GM04504 (cell line): ENCODE measurements at regions not wholly inside any gene's neighbourhood (a gene's known extent, or its start where the extent isn't known, plus 50 kb on each side); places are given as distances from the start of the nearest gene placed in this dataset.

Experiments
- DNase-seq: peaks from one replicate; pipeline ENCODE4 v3.0.0-alpha.2; 2012; ENCODE audit warnings: low read depth

DNA sequence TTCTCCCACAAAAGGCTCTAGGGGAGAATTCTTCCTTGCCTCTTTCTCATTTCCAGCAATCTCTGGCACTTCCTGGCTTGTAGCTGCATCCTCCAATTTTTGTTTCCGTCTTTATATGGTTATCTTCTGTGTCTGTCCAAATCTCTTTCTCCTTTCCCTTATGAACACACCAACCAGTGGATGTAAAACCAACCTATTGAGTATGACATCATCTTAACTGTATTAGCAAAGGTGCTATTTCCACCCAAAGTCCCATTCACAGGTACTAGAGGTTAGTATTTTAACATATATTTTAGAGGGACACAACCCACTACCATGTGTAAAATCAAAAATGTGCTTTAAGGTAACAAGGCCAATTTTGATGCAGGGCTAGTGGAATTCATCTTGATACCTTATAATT lies 129.0 kb downstream of the RAP2A start:
- DNase-seq: no peak

DNA sequence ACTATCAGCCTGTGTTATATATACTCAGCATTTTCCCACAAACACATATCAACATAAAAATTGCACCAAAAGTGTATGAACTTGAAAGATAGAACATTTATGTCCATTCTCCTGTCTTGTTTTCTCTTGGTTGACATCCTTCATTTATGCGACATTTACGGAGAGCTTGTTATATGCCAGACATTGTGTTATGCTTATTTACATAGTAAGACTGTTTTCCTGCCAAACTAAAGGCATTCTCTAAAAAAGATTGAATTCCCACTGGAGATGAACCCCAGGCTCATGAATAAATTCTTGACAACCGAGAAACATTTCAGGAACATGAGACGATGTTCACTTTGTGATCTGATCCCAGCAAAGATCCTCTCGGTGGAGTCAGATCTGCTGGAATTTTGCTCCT lies 131.0 kb downstream of the RAP2A start:
- no peak for DNase-seq

GRCh38 chr13:97565906-97566305 lies 131.9 kb downstream of the RAP2A start:
- no peak for DNase-seq

- no peak for DNase-seq
Observed at GRCh38 chr13:97566907-97567306, 132.9 kb downstream of the RAP2A start.

DNA sequence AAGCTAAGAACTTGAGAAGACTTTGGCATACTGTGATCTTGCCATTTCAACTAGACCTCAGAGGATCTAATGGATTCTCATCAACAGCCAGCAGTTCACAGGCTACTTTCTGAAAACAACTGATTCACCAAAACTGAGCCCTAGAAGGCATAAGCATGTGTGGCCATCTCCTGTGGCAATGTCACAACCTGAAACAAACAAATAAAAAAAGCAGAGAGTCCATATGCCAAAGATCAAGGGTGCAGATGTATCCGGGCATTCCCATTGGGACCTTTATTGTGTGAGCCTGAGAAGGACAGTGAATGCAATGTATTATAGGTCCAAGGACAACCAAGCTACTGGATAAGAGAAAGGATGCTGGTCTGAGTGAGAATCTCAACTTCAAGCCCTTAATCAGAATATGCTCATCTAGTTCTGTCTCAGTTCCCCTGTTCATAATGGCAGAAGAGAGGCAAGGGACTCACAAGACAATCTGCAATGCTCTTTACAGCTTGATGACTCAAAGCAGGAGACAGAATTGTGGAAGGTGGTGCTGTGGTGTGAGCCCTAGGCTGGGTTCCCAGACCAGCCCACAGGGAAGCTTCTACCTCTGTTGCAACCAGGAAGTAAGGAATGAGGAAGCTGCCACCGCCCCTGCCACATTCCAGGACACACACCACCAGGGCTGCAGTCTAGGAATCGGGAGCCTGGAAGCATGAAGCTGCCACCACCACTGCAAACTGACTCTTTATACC lies 133.7 kb downstream of the RAP2A start:
- peak; percentile 17 for DNase-seq

DNA sequence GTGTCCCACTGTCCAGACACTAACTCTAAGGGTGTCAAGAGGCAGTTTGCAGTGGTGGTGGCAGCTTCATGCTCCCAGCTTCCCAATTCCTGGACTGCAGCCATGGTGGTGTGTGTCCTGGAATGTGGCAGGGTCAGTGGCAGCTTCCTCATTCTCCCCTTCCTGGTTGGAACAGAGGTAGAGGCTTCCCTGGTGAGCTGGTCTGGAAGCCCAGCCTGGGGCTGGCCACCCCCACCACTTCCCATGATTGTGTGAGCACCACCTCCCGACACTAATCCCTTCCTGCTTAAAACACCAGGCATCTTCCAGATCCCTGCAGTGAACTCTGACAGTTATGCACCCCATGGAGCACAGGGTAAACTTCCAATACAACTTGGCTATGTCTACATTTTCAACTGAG lies 134.9 kb downstream of the RAP2A start:
- no peak for DNase-seq

DNA sequence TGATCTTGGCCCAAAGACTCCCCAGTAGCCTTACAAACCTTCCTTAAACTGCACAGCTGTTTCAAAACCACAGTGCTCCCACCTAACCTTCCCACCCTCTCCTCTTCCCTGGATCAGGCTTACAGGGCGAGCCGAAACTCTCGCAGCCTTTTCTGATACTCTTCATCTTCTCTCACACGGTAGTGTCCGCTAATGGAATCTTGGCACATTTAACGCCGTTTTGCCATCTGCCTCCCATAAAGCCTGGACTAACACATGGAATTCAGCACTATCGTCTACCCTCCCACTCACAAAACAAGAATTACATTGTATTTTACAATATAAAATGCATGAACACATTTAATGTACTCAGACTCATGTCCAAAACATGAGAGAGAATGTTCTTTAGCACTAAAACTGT lies 135.9 kb downstream of the RAP2A start:
- no peak for DNase-seq

GRCh38 chr13:97570442-97570841 lies 136.5 kb downstream of the RAP2A start:
- DNase-seq: no peak

- DNase-seq: no peak
Observed at GRCh38 chr13:97573011-97573410, 139.0 kb downstream of the RAP2A start.

DNA sequence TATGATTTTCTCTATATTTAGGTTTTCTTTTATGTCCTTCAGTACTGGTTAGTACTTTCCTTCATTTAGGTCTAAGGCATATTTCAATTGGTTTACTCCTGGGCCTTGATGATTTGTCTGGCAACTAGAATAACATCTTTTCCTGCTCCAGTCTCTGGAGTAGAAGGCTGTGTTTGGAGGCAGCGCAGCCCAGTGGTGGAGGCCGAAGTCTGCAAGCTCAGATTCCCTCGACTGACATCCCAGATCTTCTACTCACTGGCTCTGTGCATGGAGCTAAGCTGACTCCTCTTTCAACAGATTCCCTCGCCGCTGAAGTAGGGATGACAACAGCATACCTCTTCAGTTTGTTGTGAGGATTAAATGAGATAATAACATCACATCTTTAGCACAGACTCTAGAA lies 141.0 kb downstream of the RAP2A start:
- DNase-seq: no peak

- DNase-seq: no peak
Observed at GRCh38 chr13:97577026-97577425, 143.1 kb downstream of the RAP2A start.

DNA sequence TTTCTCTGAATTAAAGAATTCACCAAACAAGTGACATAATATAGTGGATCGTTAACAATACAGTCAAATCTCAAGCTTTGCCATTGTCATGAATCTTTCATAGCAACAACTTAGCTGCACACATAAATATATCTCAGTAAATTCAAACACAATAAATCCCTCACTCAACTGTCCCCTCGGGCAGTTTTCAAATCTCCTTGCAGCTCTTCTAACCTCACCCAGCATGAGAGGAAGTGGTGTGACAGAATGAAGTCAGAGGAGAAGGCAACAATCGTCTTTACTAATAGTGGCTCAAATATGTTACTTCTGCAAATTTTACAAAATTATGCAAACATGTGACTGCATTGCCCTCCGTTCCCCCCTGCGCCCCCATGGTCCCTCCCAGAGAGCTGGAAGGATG lies 148.2 kb downstream of the RAP2A start:
- no peak for DNase-seq

DNA sequence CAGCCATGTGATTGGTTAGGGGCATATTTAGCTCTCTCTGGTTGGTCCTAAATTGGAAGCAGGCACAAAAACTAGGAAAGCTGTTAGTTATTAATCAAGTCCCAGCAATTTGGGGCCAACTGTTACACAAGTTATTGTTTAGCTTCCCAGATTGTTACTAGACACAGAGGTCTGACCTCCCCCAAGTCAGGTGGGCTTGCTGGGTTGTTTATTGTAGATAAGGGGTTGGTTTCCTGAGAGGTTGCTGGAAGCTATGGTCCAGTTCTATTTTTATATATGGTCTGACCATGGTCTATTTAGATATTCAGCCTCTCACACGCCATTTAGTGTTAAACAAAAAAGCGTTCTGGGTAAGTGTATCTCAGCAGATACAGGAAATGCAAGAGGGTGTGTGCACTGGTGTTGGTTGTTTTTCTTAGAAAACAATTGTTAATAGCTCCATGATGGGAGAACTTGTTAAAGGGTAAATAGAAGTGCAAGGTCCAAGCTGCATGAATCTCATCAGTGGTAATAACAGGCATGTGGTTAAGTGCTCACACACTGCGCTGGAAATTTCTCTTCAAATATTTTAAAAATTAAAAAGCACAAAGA lies 150.0 kb downstream of the RAP2A start:
- DNase-seq: no peak

DNA sequence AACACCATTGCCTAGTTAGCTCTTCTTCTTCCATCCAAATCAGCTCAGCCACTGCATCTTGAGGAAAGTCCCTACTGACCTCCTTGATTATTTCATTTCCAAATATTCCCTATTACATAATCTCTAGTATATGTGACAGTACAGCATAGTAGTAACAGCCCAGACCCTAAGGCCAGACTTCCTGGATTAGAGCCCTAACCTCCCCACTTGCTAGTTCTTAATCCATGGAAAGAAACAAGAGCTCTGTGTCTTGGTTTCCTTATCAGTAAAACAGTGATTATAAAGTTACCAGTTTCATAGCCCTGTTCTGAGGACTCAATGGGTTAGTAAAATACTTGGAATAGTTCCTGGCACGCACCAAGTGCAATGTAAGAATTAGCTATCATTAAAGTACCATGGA lies 153.0 kb downstream of the RAP2A start:
- no peak for DNase-seq

DNA sequence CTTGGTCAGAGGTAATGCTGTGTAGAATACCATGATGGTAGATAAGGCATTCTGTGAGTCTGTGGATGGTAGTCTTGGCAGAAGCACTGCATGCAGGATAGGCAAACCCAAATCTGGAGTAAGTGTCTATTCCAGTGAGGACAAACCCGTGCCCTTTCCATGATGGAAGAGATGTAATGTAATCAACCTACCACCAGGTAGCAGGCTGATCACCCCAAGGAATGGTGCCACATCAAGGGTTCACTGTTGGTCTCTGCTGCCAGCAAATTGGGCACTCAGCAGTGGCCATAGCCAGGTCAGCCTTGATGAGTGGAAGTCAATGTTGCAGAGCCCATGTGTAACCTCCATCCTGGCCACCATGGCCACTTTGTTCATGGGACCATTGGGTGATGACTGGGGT lies 155.0 kb downstream of the RAP2A start:
- DNase-seq: no peak

DNA sequence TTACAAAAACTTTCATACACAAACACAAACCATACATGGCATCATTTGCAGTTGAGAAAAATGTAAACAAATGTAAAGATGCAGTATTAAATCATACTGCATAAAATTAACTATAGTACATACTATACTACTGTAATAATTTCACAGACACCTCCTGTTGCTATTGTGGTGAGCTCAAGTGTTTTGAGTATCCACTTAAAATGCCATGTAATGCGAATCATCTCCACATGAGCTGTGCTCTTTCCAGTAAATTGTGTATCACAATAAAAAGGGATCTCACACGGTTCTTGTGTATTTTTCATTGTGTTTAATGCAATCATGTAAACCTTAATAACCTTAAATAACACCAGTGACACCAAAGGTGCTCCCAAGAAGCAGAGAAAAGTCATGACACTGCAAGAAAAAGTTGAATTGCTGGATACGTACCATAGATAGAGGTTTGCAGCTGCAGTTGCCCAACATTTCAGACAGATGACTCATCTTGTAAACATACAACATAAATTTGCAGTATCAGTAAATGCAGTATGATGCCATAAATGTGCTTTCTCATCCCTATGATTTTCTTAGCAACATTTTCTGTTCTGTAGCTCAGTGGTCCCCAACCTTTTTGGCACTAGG lies 166.6 kb downstream of the RAP2A start:
- DNase-seq: peak; percentile 23

- no peak for DNase-seq
Observed at GRCh38 chr13:97615266-97615665, 181.3 kb downstream of the RAP2A start.

GRCh38 chr13:97616385-97616784 lies 182.4 kb downstream of the RAP2A start:
- DNase-seq: no peak

GRCh38 chr13:97621025-97621424 lies 187.1 kb downstream of the RAP2A start:
- DNase-seq: no peak

DNA sequence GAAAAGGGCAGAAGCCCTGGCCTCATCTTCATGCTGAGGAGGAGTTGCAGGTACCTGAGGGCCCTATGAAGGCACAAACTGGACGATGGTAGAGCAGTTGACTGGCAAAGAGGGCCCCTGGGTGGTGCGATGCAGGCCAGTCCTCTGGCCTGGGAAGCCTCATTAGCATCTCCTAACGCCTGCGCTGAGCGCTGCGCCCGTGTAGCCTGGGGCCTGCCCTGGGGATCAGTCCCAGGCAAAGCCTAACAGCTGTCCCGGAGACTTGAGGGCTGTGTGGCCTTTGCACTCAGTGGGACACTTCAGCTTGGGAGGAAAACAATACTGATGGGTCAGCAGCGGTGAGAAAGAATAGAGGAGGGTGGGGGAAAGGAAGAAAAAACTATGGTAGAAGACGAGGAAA lies 187.7 kb downstream of the RAP2A start:
- no peak for DNase-seq

DNA sequence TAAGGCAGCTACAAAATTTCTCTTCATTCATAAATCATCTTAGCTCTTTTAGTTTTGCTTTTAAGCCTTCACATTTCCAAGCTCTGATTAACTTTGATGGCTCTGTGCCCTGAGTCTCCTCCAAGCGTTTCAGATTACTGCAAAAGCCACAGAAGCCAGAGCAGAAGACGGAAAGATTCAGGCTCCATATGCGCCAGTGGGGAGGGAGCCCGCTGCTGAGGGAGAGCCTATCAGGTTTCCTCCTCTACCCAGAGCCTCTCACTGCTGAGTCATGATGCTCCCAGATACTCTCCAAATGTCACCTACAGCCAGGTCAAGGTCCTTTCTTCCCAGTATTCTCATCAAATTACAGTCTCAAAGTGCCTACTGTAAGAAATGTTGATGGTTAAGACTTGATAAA lies 193.6 kb downstream of the RAP2A start:
- peak; percentile 72 for DNase-seq

DNA sequence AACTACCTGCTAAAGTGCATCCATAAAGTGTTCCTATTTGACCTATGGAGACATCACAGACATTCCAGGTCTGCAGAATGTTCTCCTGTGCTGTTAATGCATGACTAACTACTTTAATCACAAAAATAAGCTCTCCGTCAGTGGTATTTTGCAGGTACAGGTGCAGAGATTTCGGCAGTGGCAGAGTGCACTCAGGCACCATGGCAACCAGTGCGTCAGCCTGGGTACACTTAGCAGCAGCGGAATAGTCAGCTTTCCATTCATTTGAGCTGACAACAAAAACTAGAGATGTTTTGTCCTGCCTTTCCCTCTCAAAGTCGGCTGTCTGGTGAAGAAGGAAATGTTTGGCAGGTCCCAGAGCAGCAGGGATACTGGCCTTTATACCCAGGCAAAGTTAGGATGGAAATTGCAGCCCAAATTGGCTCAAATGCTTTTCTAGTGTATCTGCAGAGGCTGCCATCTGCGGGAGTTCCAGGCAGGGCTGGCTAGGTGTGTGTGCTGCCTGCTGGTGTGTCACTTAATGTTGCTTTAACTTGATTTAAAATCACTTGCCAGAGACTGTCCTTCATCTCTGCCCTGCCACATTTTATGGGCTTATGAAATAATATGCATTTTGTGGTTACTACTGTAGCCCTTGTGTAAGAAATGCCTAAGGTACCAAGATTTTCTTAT lies 195.8 kb downstream of the RAP2A start:
- no peak for DNase-seq

DNA sequence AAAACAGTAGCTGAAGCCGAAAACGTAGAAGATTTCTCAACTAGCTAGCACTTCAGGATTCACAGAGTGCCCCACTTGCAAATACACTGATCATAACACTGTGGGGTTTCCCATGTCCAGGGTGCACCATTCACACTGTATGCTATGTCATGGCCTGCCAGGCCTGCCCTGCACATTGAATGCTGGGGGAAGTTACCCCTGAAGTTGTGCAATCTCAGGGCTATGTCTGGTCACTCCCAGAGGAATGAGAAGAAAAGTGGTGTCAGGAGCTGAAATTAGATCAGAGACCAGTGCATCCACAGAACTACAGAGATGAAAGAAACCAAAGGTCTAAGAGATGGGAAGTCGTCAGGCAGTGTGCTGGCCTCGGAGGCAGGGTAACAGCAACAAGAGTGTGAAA lies 196.8 kb downstream of the RAP2A start:
- DNase-seq: no peak
